Astrocyte of the spinal cord (primary cell): ENCODE measurements at regions not wholly inside any gene's neighbourhood (a gene's known extent, or its start where the extent isn't known, plus 50 kb on each side); places are given as distances from the start of the nearest gene placed in this dataset.
A peak's percentile ranks its signal among the peaks of the same experiment; 100 is the strongest.

ENCODE experiments used
- DNase-seq: peaks from one replicate; pipeline ENCODE4 v3.0.0; 2011; ENCODE audit warnings: low read depth, low spot score
- H3K4me3 ChIP-seq: 2 replicates; pipeline ENCODE4 v1.5.1; 2011; ENCODE audit warnings: low read depth, mild to moderate bottlenecking, low read length, moderate library complexity
- in situ Hi-C: cut with HindIII; loops from 2 replicates; pipeline ENCODE4 v1.10.0; 2017; ENCODE audit warnings: low sequenced_read_pairs
- TF ChIP-seq, protein P1 (sequence below): IDR thresholded peaks from 2 replicates; pipeline ENCODE4 v1.5.1; 2012; ENCODE audit warnings: low read depth, mild to moderate bottlenecking, low read length, inconsistent platforms

- DNase-seq, result no peak
- no peak overlapping the region for H3K4me3 ChIP-seq
- TF ChIP-seq, protein P1, sequence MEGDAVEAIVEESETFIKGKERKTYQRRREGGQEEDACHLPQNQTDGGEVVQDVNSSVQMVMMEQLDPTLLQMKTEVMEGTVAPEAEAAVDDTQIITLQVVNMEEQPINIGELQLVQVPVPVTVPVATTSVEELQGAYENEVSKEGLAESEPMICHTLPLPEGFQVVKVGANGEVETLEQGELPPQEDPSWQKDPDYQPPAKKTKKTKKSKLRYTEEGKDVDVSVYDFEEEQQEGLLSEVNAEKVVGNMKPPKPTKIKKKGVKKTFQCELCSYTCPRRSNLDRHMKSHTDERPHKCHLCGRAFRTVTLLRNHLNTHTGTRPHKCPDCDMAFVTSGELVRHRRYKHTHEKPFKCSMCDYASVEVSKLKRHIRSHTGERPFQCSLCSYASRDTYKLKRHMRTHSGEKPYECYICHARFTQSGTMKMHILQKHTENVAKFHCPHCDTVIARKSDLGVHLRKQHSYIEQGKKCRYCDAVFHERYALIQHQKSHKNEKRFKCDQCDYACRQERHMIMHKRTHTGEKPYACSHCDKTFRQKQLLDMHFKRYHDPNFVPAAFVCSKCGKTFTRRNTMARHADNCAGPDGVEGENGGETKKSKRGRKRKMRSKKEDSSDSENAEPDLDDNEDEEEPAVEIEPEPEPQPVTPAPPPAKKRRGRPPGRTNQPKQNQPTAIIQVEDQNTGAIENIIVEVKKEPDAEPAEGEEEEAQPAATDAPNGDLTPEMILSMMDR, result no peak
- in situ Hi-C loops, result loop anchor here (25.0 kb wide), 1 partner anchor 89 kb away; no protein-coding TSS in a partner anchor
These were observed 129.0 kb downstream of the SPCS3 start for GRCh38 chr4:176448761-176449160.

DNA sequence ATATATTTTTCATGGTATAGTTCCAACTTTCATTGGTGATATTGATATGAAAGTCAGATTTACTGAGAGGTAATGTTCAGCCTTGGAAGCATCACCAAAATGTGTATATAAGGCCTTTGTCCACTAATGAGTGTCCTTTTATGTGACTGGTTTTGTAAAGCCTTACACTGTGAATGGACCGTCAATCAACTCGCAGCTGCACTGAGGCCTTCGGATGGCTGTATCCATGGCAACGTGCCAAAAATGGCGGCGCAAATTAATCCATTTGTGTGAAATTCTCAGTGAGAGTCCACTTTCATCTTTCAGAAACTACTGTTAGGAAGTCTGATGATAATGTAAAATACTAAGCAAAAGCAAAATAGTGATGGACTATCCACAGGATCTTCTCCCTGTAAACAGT is 131.7 kb downstream of the SPCS3 start:
- no peak overlapping the region for H3K4me3 ChIP-seq
- DNase-seq, result no peak
- in situ Hi-C loops, result no loop called here
- TF ChIP-seq, protein P1, result no peak

- TF ChIP-seq, protein P1, result no peak
- in situ Hi-C loops, result no loop called here
- DNase-seq, result no peak
- H3K4me3 ChIP-seq, result no peak overlapping the region
These were observed 133.3 kb downstream of the SPCS3 start for GRCh38 chr4:176453079-176453478.

DNA sequence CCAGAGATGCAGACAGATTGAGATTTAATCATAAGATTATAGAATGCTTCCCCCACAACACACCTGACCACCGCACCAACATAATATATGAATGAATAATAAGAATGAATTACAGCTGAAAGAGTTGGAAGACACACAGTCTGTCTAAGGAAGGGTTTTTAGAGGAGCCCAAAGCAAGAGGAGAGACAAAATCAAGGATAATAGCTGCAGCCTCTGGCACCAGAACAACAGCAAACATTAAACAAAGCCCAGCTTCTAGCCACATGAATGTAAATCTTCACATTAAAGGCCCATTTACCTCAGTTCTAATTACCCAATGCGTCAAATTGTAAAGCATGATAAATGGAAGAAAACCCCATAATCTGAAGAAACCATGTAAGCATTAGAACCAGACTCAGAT is 133.9 kb downstream of the SPCS3 start:
- TF ChIP-seq, protein P1, result no peak
- H3K4me3 ChIP-seq, result no peak overlapping the region
- no peak for DNase-seq
- in situ Hi-C loops, result no loop called here

DNA sequence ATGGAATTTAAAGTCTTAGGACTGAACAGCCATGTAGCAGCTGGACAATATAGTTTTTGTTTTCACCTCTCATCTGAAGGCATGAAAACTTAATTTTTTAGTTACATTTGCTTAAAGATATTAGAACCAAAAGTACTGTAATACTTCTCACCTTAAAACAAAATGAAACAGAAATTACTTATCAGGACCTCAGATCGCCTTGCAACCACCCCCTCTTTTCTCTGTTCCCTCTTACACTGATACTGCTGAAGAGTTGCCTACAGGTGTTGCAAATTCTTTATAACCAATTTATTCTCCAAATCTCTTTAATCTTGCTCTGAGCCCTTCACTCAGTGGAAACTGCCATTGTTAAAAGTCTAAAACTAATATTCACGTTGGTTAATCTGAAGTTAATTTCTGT is 145.0 kb downstream of the SPCS3 start:
- no peak overlapping the region for H3K4me3 ChIP-seq
- in situ Hi-C loops, result no loop called here
- no peak for DNase-seq
- TF ChIP-seq, protein P1, result no peak

- DNase-seq, result peak; percentile 46
- TF ChIP-seq, protein P1, result no peak
- H3K4me3 ChIP-seq, result no peak overlapping the region
- in situ Hi-C loops, result no loop called here
These were observed 147.2 kb downstream of the SPCS3 start for GRCh38 chr4:176467001-176467400.

GRCh38 chr4:176469546-176469945 is 149.8 kb downstream of the SPCS3 start:
- TF ChIP-seq, protein P1, result no peak
- no peak for DNase-seq
- no peak overlapping the region for H3K4me3 ChIP-seq
- in situ Hi-C loops, result no loop called here
